Astrocyte (in vitro differentiated cells and primary cell): ENCODE measurements at regions not wholly inside any gene's neighbourhood (a gene's known extent, or its start where the extent isn't known, plus 50 kb on each side); places are given as distances from the start of the nearest gene placed in this dataset.

ENCODE experiments used
- CTCF ChIP-seq: IDR thresholded peaks from 2 replicates; pipeline ENCODE4 v1.5.1; 2011; ENCODE audit warnings: low read depth, mild to moderate bottlenecking, inconsistent platforms, low read length, moderate library complexity; ENCODE audit not compliant: insufficient read depth
- EZH2 ChIP-seq: IDR thresholded peaks from 2 replicates; pipeline ENCODE4 v1.6.1; 2012; ENCODE audit warnings: mild to moderate bottlenecking, low read length, inconsistent platforms; ENCODE audit not compliant: insufficient read depth

- TF ChIP-seq CTCF (no peak), EZH2 (no peak)
Observed at GRCh38 chr7:85974176-85974575, 669.5 kb upstream of the GRM3 start.
